Type B pancreatic cell (in vitro differentiated cells): ENCODE measurements at regions not wholly inside any gene's neighbourhood (a gene's known extent, or its start where the extent isn't known, plus 50 kb on each side); places are given as distances from the start of the nearest gene placed in this dataset.

Source experiments
- DNase-seq: peaks from one replicate; pipeline ENCODE4 v3.0.0; 2021; ENCODE audit warnings: mixed read lengths; ENCODE audit not compliant: unreplicated experiment; ENCODE audit errors: extremely low spot score
- H3K27ac Mint-ChIP-seq: 2 replicates; pipeline ENCODE4 v1.8.0; 2021; ENCODE audit warnings: mild to moderate bottlenecking, mixed read lengths
- H3K27me3 Mint-ChIP-seq: 2 replicates; pipeline ENCODE4 v1.8.0; 2021; ENCODE audit warnings: mixed read lengths
- H3K36me3 Mint-ChIP-seq: 2 replicates; pipeline ENCODE4 v1.8.0; 2021; ENCODE audit warnings: mixed read lengths
- H3K4me1 Mint-ChIP-seq: one replicate; pipeline ENCODE4 v1.8.0; 2021; ENCODE audit warnings: mixed read lengths; ENCODE audit not compliant: unreplicated experiment
- H3K4me3 Mint-ChIP-seq: 2 replicates; pipeline ENCODE4 v1.8.0; 2021; ENCODE audit warnings: mild to moderate bottlenecking, mixed read lengths
- H3K9me3 Mint-ChIP-seq: 2 replicates; pipeline ENCODE4 v1.8.0; 2021; ENCODE audit warnings: mixed read lengths
- TF ChIP-seq, protein P1 (sequence below): fragments of 200-600 bp; sonication (generic); conservative IDR thresholded peaks from 2 replicates; pipeline ENCODE4 v1.5.0; 2021; ENCODE audit warnings: antibody characterized with exemption, mild to moderate bottlenecking

DNA sequence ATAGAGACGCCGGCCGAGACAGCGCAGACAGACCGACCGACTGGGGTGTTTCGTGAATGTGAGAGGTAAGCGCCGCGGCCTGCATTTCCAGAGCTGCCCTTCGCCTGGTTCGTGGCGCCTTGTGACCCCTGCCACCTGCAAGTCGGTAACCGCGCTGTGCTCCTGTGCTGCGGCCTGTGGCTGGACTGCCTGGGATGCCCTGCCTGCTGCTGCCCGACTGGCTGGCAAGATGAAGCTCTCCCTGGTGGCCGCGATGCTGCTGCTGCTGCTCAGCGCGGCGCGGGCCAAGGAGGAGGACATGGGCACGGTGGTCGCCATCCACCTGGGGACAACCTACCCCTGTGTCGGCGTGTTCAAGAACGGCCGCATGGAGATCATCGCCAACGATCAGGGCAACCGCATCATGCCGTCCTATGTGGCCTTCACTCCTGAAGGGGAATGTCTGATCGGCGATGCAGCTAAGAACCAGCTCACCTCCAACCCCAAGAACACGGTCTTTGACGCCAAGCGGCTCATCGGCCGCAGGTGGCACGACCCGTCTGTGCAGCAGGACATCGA is 150.8 kb downstream of the RRAGC start:
- no peak for DNase-seq
- no peak overlapping the region for H3K4me3 Mint-ChIP-seq

DNA sequence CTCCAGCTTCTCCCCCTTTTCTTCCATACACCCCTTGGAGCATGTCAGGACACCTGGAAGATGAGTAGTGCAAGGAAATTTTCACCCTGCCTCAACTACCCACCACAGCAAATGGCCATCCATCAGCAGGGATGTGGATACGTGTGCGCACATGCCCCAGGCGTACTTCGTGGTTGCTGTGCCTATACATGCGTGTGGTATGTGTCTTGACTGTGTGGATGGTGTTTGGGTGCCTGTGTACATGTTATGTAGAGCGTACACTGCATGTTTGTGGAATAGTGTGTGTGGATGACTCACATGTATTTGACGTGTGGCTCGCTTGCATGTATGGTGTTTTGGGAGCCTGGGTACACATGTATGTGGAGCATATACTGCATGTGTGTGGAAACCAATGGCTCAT is 158.5 kb downstream of the RRAGC start:
- H3K4me1 Mint-ChIP-seq, result no peaks in the 10 kb centered on the region
- no peak overlapping the region for H3K4me3 Mint-ChIP-seq
- H3K27ac Mint-ChIP-seq, result no peak overlapping the region
- peaks cover 47% of the 10 kb centered on the region for H3K27me3 Mint-ChIP-seq
- no peaks in the 10 kb centered on the region for H3K36me3 Mint-ChIP-seq
- TF ChIP-seq, protein P1, sequence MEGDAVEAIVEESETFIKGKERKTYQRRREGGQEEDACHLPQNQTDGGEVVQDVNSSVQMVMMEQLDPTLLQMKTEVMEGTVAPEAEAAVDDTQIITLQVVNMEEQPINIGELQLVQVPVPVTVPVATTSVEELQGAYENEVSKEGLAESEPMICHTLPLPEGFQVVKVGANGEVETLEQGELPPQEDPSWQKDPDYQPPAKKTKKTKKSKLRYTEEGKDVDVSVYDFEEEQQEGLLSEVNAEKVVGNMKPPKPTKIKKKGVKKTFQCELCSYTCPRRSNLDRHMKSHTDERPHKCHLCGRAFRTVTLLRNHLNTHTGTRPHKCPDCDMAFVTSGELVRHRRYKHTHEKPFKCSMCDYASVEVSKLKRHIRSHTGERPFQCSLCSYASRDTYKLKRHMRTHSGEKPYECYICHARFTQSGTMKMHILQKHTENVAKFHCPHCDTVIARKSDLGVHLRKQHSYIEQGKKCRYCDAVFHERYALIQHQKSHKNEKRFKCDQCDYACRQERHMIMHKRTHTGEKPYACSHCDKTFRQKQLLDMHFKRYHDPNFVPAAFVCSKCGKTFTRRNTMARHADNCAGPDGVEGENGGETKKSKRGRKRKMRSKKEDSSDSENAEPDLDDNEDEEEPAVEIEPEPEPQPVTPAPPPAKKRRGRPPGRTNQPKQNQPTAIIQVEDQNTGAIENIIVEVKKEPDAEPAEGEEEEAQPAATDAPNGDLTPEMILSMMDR, result no peak
- no peaks in the 10 kb centered on the region for H3K9me3 Mint-ChIP-seq
- DNase-seq, result no peak

More for the DNA sequence above, 150.8 kb downstream of the RRAGC start:
- TF ChIP-seq, protein P1, result no peak
- H3K27me3 Mint-ChIP-seq, result peaks cover 42% of the 10 kb centered on the region
- H3K4me1 Mint-ChIP-seq, result no peaks in the 10 kb centered on the region
- no peaks in the 10 kb centered on the region for H3K36me3 Mint-ChIP-seq
- no peak overlapping the region for H3K27ac Mint-ChIP-seq
- no peaks in the 10 kb centered on the region for H3K9me3 Mint-ChIP-seq

DNA sequence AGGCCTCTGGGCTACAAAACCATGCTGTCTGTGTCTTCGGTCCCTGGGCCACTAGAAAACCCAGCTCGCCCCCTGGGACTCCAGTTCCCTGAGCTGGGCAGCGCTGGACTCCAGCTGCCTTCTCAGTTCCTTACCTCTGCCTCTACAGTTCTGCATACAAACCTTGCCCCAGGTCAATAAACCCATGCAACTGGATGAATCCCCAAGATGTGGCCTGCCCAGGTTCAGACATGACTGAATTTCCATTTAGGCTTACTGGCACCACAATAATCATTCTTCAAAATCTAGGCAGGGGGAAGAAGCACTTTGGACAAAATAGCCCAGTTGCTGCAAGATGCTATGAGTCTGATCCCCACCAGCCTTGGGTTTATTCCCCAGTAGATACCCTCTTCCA is 159.5 kb downstream of the RRAGC start:
- no peak overlapping the region for H3K4me3 Mint-ChIP-seq
- H3K9me3 Mint-ChIP-seq, result no peaks in the 10 kb centered on the region
- H3K27me3 Mint-ChIP-seq, result peaks cover 51% of the 10 kb centered on the region
- H3K4me1 Mint-ChIP-seq, result no peaks in the 10 kb centered on the region
- H3K27ac Mint-ChIP-seq, result no peak overlapping the region
- TF ChIP-seq, protein P1, result no peak
- DNase-seq, result no peak
- no peaks in the 10 kb centered on the region for H3K36me3 Mint-ChIP-seq

DNA sequence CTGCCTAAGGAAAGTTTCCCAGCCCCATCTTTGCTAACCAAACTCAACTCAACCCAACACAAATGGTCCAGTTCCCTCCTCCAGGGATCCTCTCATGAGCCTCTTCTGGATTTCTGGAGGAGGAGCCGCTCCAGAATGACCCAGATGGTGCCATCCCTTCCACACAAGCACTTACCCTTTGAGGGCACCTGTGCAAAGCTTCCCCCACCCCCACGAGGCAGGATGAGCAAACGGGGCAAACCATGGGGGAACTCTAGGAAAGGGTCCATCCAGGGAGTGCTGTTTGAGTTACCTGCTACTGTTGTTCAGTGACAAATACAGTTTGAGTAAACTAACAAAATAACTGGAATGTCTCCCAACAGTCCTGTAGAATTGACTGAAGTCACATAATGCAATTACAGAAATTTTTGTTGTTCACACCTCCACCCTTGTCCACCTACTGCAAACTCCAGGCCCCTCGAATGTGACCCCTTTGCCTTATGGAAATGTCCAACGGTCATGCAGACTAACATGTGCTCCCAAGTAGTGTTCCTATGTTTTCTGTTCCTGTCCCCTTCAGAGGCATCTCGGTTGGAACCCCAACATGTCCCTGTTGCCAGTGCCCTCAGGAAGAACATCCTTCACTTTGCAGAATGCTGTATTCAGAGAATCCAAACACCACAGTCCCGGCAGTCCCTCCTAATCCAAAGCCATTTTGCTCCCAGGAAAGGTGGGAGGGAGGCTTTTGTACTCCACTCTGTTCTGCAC is 160.1 kb downstream of the RRAGC start:
- Mint-ChIP-seq H3K4me1 (no peaks in the 10 kb centered on the region), H3K27ac (no peak overlapping the region), H3K27me3 (peaks cover 53% of the 10 kb centered on the region), H3K36me3 (no peaks in the 10 kb centered on the region), H3K4me3 (no peak overlapping the region), H3K9me3 (no peaks in the 10 kb centered on the region)
- TF ChIP-seq, protein P1, result no peak
- no peak for DNase-seq

DNA sequence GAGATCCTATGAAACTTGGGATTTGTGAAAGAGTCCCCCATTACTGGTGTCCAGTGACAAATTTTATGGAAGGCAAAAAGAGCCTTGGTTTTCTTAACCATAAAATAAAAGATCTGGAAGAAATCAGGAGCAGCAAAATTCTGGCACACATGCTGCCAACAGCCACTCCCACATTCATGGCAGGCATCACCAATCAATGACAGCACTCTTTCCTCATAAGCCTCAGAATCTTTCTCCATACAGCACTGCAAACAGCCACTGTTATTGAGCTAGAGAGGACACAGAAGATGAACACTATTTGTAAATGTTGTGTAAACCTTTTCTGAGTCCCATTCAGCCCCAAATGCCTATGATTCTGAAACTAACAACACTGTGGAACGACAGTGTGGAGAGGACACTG is 162.2 kb downstream of the RRAGC start:
- no peak overlapping the region for H3K27ac Mint-ChIP-seq

More for the DNA sequence above, 162.2 kb downstream of the RRAGC start:
- H3K36me3 Mint-ChIP-seq, result no peaks in the 10 kb centered on the region
- H3K4me3 Mint-ChIP-seq, result no peak overlapping the region
- H3K4me1 Mint-ChIP-seq, result no peaks in the 10 kb centered on the region
- H3K27me3 Mint-ChIP-seq, result peaks cover 53% of the 10 kb centered on the region
- TF ChIP-seq, protein P1, result no peak
- no peak for DNase-seq
- no peaks in the 10 kb centered on the region for H3K9me3 Mint-ChIP-seq
